ENCODE measurements at regions not wholly inside any gene's neighbourhood (a gene's known extent, or its start where the extent isn't known, plus 50 kb on each side); places are given as distances from the start of the nearest gene placed in this dataset.

- Histone ChIP-seq H3K79me2 (ENCODE audit: control insufficient read depth, insufficient read depth, low read length) (no peaks in the 10 kb centered on the region), H3K9me3 (replicated peaks; ENCODE audit: control insufficient read depth, insufficient read depth, low read length) (no peaks in the 10 kb centered on the region), H3K9me1 (replicated peaks; ENCODE audit: control insufficient read depth, extremely low read depth, insufficient read depth, low read length) (no peaks in the 10 kb centered on the region), H3K4me3 (replicated peaks in 1 of 3; ENCODE audit: insufficient read depth in 1 of 3, low read depth in 1 of 3, low read length in 3 of 3) (no peak overlapping the region), H3K27me3 (ENCODE audit: control insufficient read depth in 2 of 2, insufficient read depth in 2 of 2, low read length in 2 of 2) (no peaks in the 10 kb centered on the region), H3K4me1 (ENCODE audit: control insufficient read depth, extremely low read depth, insufficient read depth, low read length) (no peaks in the 10 kb centered on the region), H3K27ac (ENCODE audit: insufficient read depth, low read depth, low read length) (no peak overlapping the region), H3K4me2 (ENCODE audit: insufficient read depth, low read length) (no peak overlapping the region), H2AFZ (ENCODE audit: low read depth, low read length) (no peak overlapping the region), H4K20me1 (replicated peaks; ENCODE audit: control insufficient read depth, extremely low read depth, insufficient read depth, low read length) (no peaks in the 10 kb centered on the region), H3K9ac (replicated peaks; ENCODE audit: extremely low read depth, insufficient read depth, low read length) (no peak overlapping the region), H3K36me3 (ENCODE audit: control insufficient read depth in 2 of 2, extremely low read depth in 1 of 2, insufficient read depth in 2 of 2, low read length in 2 of 2) (no peaks in the 10 kb centered on the region)
- dilution Hi-C loops (cut with MboI; ENCODE audit: extremely low pct_ligation_motif_present, low sequenced_read_pairs) = no loop called here
- no peak for DNase-seq (ENCODE audit: low read depth, low spot score)
- POLR2A ChIA-PET = no interaction called here
- no peak for TF ChIP-seq MYC (IDR thresholded peaks at IDR 0.05; ENCODE audit: low read depth, low read length)
- TF ChIP-seq GATA2 (IDR thresholded peaks at IDR 0.05; ENCODE audit: insufficient read depth, insufficient read length, low read depth, low read length) = no peak
- TF ChIP-seq POLR2A (IDR thresholded peaks at IDR 0.05; ENCODE audit: low read depth, low read length) = no peak
- TF ChIP-seq FOS (IDR thresholded peaks at IDR 0.05; ENCODE audit: borderline replicate concordance, insufficient read depth, low read length) = no peak
- no peak for TF ChIP-seq JUN (IDR thresholded peaks at IDR 0.05; ENCODE audit: borderline replicate concordance, insufficient read depth, insufficient read length, low read depth)
- no peak for TF ChIP-seq POLR2AphosphoS5 (IDR thresholded peaks at IDR 0.05; ENCODE audit: insufficient read depth, low read depth, low read length)
- TF ChIP-seq, protein P1, sequence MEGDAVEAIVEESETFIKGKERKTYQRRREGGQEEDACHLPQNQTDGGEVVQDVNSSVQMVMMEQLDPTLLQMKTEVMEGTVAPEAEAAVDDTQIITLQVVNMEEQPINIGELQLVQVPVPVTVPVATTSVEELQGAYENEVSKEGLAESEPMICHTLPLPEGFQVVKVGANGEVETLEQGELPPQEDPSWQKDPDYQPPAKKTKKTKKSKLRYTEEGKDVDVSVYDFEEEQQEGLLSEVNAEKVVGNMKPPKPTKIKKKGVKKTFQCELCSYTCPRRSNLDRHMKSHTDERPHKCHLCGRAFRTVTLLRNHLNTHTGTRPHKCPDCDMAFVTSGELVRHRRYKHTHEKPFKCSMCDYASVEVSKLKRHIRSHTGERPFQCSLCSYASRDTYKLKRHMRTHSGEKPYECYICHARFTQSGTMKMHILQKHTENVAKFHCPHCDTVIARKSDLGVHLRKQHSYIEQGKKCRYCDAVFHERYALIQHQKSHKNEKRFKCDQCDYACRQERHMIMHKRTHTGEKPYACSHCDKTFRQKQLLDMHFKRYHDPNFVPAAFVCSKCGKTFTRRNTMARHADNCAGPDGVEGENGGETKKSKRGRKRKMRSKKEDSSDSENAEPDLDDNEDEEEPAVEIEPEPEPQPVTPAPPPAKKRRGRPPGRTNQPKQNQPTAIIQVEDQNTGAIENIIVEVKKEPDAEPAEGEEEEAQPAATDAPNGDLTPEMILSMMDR (IDR thresholded peaks at IDR 0.05; ENCODE audit: extremely low read depth in 1 of 2, insufficient read depth in 1 of 2, low read depth in 1 of 2, low read length in 2 of 2) = no peak
- TF ChIP-seq EZH2 (IDR thresholded peaks at IDR 0.05; ENCODE audit: borderline replicate concordance, low read depth, low read length, severe bottlenecking) = no peak
- no peak for TF ChIP-seq MAX (IDR thresholded peaks at IDR 0.05; ENCODE audit: insufficient read depth, insufficient read length)
- intact Hi-C loops (cut with micrococcal nuclease) = no loop called here
- no TSS peak for BruUV-seq (replicated peaks)
- FAIRE-seq = no peak
- CTCF ChIA-PET = no interaction called here
Observed at GRCh38 chr10:123535386-123535785, 130.8 kb upstream of the GPR26 start.
